ENCODE measurements at regions not wholly inside any gene's neighbourhood (a gene's known extent, or its start where the extent isn't known, plus 50 kb on each side); places are given as distances from the start of the nearest gene placed in this dataset.

DNA sequence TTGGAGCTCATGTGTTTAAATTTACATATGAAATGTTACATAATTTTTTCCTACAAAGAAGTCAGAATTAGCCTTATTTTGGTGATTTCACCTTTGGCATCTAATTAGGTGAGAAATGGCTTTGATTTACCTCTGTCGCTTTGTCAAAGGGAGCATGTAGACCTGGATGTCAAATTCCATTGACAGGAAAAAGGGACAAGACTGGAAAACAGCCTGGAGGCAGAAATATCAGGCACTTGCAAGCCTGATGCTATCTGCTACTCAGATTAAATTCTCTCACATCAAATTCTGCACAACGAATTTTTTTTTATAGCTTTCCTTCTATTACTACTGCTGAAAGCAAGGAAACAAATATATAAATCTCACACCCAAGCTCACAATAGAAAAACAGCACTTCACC is 54.1 kb upstream of the CTNND2 start:
- no peaks in the 10 kb centered on the region for H3K4me1 Mint-ChIP-seq
- no peaks in the 10 kb centered on the region for H3K9me3 Mint-ChIP-seq
- H3K27ac Mint-ChIP-seq: no peak overlapping the region
- no peaks in the 10 kb centered on the region for H3K27me3 Mint-ChIP-seq (ENCODE audit: low read depth)
- no peaks in the 10 kb centered on the region for H3K36me3 Mint-ChIP-seq (ENCODE audit: low read depth)
- TF ChIP-seq, protein P1, sequence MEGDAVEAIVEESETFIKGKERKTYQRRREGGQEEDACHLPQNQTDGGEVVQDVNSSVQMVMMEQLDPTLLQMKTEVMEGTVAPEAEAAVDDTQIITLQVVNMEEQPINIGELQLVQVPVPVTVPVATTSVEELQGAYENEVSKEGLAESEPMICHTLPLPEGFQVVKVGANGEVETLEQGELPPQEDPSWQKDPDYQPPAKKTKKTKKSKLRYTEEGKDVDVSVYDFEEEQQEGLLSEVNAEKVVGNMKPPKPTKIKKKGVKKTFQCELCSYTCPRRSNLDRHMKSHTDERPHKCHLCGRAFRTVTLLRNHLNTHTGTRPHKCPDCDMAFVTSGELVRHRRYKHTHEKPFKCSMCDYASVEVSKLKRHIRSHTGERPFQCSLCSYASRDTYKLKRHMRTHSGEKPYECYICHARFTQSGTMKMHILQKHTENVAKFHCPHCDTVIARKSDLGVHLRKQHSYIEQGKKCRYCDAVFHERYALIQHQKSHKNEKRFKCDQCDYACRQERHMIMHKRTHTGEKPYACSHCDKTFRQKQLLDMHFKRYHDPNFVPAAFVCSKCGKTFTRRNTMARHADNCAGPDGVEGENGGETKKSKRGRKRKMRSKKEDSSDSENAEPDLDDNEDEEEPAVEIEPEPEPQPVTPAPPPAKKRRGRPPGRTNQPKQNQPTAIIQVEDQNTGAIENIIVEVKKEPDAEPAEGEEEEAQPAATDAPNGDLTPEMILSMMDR (IDR thresholded peaks at IDR 0.05; ENCODE audit: unreplicated experiment in 3 of 3): no peak
- H3K4me3 Mint-ChIP-seq: no peak overlapping the region

DNA sequence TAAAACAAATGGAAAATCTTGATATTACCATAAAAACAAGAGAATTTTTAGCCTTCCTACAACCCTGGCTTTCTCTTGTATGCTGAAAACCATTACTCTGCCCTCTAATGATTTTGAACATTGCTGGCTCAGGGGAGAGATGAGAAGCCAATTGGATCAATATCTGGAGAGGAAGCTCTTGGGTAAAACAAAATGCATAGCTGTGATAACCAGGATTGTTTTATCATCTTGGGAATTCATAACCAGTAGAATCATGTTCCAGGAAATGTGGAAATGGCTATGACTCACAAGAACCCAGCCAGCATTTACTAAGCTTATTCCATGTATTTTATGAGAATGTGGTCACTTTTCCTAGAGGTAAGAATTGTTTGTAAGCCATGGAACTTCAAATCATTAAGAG is 51.1 kb upstream of the CTNND2 start:
- Mint-ChIP-seq H3K27ac (no peak overlapping the region), H3K4me1 (no peaks in the 10 kb centered on the region), H3K27me3 (ENCODE audit: low read depth) (no peaks in the 10 kb centered on the region), H3K4me3 (no peak overlapping the region), H3K36me3 (ENCODE audit: low read depth) (no peaks in the 10 kb centered on the region), H3K9me3 (no peaks in the 10 kb centered on the region)
- TF ChIP-seq, protein P1 (IDR thresholded peaks at IDR 0.05; ENCODE audit: unreplicated experiment in 3 of 3): no peak

Measured in nephron (organoid).